Gastrocnemius medialis (tissue), 4 donors: ENCODE measurements at regions not wholly inside any gene's neighbourhood (a gene's known extent, or its start where the extent isn't known, plus 50 kb on each side); places are given as distances from the start of the nearest gene placed in this dataset.

Experiments
- POLR2A ChIP-seq, 2 donors: fragments of 450-650 bp; IDR thresholded peaks; one replicate each; pipeline ENCODE4 v1.6.1; 2017; ENCODE audit warnings: antibody characterized with exemption in 2 of 2, mild to moderate bottlenecking in 2 of 2, moderate library complexity in 2 of 2
- TF ChIP-seq, protein P1 (sequence below), 5 experiments: fragments of 450-650 bp in 3 of 5; fragments of 200-600 bp in 2 of 5; sonication (generic) in 2 of 5; IDR thresholded peaks in 4 of 5; conservative IDR thresholded peaks in 1 of 5; 1 replicate in 4 of 5; 2 replicates in 1 of 5; pipeline ENCODE4 v1.5.1; 2016 to 2019; ENCODE audit warnings: antibody characterized with exemption in 5 of 5, mild to moderate bottlenecking in 3 of 5, moderate library complexity in 3 of 5

DNA sequence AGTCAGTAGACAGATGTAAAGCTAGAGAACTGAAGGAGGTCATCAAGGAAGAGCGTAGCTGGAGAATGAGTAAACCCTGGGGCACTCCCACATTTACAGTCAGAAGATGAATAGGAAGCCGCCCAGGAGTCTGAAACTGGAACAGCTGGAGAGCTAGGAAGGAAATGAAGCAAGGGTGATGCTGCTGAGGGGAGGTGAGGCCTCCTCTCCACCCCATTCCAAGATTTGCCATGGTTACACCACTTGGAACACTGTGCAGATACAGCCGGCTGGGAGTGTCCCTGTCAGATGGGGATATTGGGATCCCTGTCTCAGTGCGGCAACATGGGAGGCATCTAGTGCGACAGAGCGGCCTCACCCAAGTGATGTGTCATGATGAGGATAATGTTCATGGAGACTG lies 51.8 kb upstream of the GPI start:
- no peak for TF ChIP-seq POLR2A (IDR thresholded peaks at IDR 0.05)
- TF ChIP-seq, protein P1, sequence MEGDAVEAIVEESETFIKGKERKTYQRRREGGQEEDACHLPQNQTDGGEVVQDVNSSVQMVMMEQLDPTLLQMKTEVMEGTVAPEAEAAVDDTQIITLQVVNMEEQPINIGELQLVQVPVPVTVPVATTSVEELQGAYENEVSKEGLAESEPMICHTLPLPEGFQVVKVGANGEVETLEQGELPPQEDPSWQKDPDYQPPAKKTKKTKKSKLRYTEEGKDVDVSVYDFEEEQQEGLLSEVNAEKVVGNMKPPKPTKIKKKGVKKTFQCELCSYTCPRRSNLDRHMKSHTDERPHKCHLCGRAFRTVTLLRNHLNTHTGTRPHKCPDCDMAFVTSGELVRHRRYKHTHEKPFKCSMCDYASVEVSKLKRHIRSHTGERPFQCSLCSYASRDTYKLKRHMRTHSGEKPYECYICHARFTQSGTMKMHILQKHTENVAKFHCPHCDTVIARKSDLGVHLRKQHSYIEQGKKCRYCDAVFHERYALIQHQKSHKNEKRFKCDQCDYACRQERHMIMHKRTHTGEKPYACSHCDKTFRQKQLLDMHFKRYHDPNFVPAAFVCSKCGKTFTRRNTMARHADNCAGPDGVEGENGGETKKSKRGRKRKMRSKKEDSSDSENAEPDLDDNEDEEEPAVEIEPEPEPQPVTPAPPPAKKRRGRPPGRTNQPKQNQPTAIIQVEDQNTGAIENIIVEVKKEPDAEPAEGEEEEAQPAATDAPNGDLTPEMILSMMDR (IDR thresholded peaks at IDR 0.05 in 4 of 5, conservative IDR thresholded peaks at IDR 0.05 in 1 of 5), result no peak
